K562 (cell line): ENCODE measurements at regions not wholly inside any gene's neighbourhood (a gene's known extent, or its start where the extent isn't known, plus 50 kb on each side); places are given as distances from the start of the nearest gene placed in this dataset.

Source experiments
- CBX3 ChIP-seq, 2 experiments: IDR thresholded peaks; 1 replicate in 1 of 2; 2 replicates in 1 of 2; pipeline ENCODE4 v1.6.1; 2012; ENCODE audit warnings: inconsistent platforms in 2 of 2, low read length in 2 of 2, borderline replicate concordance in 1 of 2, control low read depth in 1 of 2
- CHD2 ChIP-seq: IDR thresholded peaks from 2 replicates; pipeline ENCODE4 v1.6.1; 2011; ENCODE audit warnings: low read depth, low read length
- LCOR ChIP-seq: sonication (generic); formaldehyde crosslinking; IDR thresholded peaks from 2 replicates; pipeline ENCODE4 v1.8.0; 2022; ENCODE audit warnings: mild to moderate bottlenecking, missing genetic modification reagents
- POLR2AphosphoS5 ChIP-seq: IDR thresholded peaks from 2 replicates; pipeline ENCODE4 v1.6.1; 2011; ENCODE audit warnings: mild to moderate bottlenecking, low read depth, low read length, moderate library complexity; ENCODE audit not compliant: control insufficient read depth, insufficient read depth
- TCF7L2 ChIP-seq: fragments of 150-350 bp; IDR thresholded peaks from 2 replicates; pipeline ENCODE4 v1.6.1; 2016; ENCODE audit warnings: low read depth, mild to moderate bottlenecking, low read length, moderate library complexity
- YY1 ChIP-seq, 3 experiments: IDR thresholded peaks; 2 replicates each; pipeline ENCODE4 v1.6.1; 2011; ENCODE audit warnings: low read length in 2 of 3, mild to moderate bottlenecking in 2 of 3, moderate library complexity in 2 of 3, borderline replicate concordance in 1 of 3, control low read depth in 1 of 3, low read depth in 1 of 3; ENCODE audit not compliant: insufficient read depth in 3 of 3, insufficient replicate concordance in 2 of 3, control insufficient read depth in 1 of 3, insufficient read length in 1 of 3; ENCODE audit errors: extremely low read depth in 1 of 3

- TF ChIP-seq YY1 (IDR thresholded peaks at IDR 0.05; ENCODE audit: borderline replicate concordance in 1 of 3, control insufficient read depth in 1 of 3, extremely low read depth in 1 of 3, insufficient read depth in 3 of 3, insufficient read length in 1 of 3, insufficient replicate concordance in 2 of 3, low read depth in 1 of 3, low read length in 2 of 3) (no peak), LCOR (no peak), POLR2AphosphoS5 (no peak), CBX3 (IDR thresholded peaks at IDR 0.05; ENCODE audit: borderline replicate concordance in 1 of 2, low read length in 2 of 2) (no peak), TCF7L2 (no peak), CHD2 (no peak)
Measured at GRCh38 chr6:88290411-88290810, 124.3 kb upstream of the CNR1 start.
